ENCODE measurements at regions not wholly inside any gene's neighbourhood (a gene's known extent, or its start where the extent isn't known, plus 50 kb on each side); places are given as distances from the start of the nearest gene placed in this dataset.

GRCh38 chr13:57784633-57785032, 153.1 kb downstream of the PCDH17 start:
- in situ Hi-C loops (cut with HindIII; ENCODE audit: low pct_unique_long_range_greater_than_20kb, low sequenced_read_pairs) = no loop called here
- DNase-seq (ENCODE audit: low read depth) = no peak

DNA sequence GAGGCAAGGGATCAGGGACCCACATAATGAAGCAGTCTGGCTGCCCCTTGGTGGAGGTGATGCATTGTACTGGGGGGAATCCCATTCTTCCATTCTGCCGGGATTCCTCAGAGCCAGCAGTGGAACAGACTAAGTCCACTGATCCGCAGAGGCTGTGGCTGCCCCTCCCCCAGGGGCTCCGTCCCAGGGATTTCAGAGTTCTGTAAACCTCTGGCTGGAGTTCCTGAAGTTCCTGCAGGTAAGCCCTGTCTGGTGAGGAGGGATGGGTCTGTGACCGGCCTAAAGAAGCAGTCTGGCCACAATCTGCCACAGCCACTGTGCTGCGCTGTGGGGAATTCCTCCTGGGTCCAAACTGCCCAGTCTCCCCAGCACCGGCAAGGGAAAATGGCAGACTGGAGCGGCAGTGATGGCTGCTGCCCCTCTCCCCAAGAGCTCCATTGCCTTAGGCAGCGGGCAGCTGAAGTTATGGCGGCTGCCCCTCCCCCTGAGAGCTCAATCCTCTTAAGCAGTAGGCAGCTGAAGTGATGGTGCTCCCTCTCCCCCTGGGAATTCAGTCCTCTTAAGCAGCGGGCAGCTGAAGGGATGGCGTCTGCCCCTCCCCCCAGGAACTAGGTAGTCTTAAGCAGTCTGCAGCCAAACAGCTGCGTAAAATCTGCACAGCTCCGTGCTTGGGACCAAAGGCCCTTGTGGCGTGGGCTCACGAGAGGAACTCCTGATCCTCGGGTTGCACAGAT, 155.7 kb downstream of the PCDH17 start:
- in situ Hi-C loops (cut with HindIII; ENCODE audit: low pct_unique_long_range_greater_than_20kb, low sequenced_read_pairs) = no loop called here
- no peak for DNase-seq (ENCODE audit: low read depth)

GRCh38 chr13:57799624-57800023, 168.1 kb downstream of the PCDH17 start:
- in situ Hi-C loops (cut with HindIII; ENCODE audit: low pct_unique_long_range_greater_than_20kb, low sequenced_read_pairs) = no loop called here
- no peak for DNase-seq (ENCODE audit: low read depth)

DNA sequence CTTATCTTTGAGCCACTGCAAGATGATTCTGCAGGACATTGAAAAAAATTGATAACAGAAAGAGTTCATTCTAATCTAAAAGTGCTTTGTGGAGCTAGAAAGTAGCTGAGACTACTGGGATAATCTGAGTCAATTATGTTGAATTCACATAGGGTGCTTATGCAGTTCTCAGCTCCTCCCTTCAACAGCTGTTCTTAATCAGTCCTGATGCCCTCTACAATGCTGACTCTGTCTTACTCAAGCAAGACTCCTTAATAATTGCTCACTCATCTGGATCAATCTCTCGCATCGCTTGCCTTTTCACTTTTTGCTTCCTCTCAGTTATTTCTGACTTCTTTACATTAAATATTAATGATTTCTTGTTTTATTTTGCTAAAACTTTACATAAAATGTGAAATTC, 182.1 kb downstream of the PCDH17 start:
- in situ Hi-C loops (cut with HindIII; ENCODE audit: low pct_unique_long_range_greater_than_20kb, low sequenced_read_pairs) = no loop called here
- DNase-seq (ENCODE audit: low read depth) = no peak

GRCh38 chr13:57815600-57815999, 184.1 kb downstream of the PCDH17 start:
- no peak for DNase-seq (ENCODE audit: low read depth)
- in situ Hi-C loops (cut with HindIII; ENCODE audit: low pct_unique_long_range_greater_than_20kb, low sequenced_read_pairs) = no loop called here

- in situ Hi-C loops (cut with HindIII; ENCODE audit: low pct_unique_long_range_greater_than_20kb, low sequenced_read_pairs) = no loop called here
- no peak for DNase-seq (ENCODE audit: low read depth)
Observed at GRCh38 chr13:57820924-57821323, 189.4 kb downstream of the PCDH17 start.

DNA sequence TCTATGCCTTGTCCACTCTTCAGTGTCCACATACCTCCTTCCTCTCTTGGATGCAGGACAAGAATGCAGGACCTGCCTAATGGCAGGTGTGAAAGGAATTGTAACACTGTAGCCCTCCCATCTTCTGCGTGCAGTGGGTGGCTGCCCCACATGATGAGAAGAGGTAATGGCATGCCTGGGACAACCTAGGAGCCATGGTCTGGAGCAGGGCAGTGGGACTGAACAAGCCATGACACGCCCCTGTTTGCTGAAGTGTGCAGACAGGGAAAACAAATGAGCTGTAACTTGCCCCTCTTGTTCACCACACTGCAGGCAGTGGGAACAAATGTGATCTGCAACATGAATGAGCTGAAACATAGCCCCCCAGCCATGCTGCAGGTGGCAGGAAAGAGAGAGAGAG, 192.2 kb downstream of the PCDH17 start:
- no peak for DNase-seq (ENCODE audit: low read depth)
- in situ Hi-C loops (cut with HindIII; ENCODE audit: low pct_unique_long_range_greater_than_20kb, low sequenced_read_pairs) = no loop called here

DNA sequence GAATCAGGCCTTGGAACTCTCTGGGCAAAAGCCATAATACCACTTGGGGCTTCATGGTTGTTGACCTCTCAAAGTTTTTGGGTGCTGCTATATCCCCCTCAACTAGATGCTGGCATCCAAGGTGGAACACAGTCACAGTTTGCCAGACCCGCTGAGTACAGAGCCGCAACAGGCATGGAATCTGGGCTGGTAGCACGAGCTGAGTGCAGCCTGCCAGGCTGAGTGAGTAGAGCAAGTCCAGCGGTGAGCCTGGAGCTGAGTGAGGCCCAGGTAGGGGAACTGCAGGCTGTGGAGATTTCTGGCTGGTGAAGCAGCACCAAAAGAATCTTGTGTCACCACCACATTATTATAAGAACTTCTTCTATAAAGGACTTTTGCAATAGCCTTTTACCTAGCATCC, 192.6 kb downstream of the PCDH17 start:
- DNase-seq (ENCODE audit: low read depth) = no peak
- in situ Hi-C loops (cut with HindIII; ENCODE audit: low pct_unique_long_range_greater_than_20kb, low sequenced_read_pairs) = no loop called here

- no peak for DNase-seq (ENCODE audit: low read depth)
- in situ Hi-C loops (cut with HindIII; ENCODE audit: low pct_unique_long_range_greater_than_20kb, low sequenced_read_pairs) = no loop called here
Observed at GRCh38 chr13:57825066-57825465, 193.5 kb downstream of the PCDH17 start.

- DNase-seq (ENCODE audit: low read depth) = no peak
- in situ Hi-C loops (cut with HindIII; ENCODE audit: low pct_unique_long_range_greater_than_20kb, low sequenced_read_pairs) = no loop called here
Observed at GRCh38 chr13:57829496-57829895, 198.0 kb downstream of the PCDH17 start.

GRCh38 chr13:57832187-57832586, 200.6 kb downstream of the PCDH17 start:
- in situ Hi-C loops (cut with HindIII; ENCODE audit: low pct_unique_long_range_greater_than_20kb, low sequenced_read_pairs) = no loop called here
- DNase-seq (ENCODE audit: low read depth) = no peak

DNA sequence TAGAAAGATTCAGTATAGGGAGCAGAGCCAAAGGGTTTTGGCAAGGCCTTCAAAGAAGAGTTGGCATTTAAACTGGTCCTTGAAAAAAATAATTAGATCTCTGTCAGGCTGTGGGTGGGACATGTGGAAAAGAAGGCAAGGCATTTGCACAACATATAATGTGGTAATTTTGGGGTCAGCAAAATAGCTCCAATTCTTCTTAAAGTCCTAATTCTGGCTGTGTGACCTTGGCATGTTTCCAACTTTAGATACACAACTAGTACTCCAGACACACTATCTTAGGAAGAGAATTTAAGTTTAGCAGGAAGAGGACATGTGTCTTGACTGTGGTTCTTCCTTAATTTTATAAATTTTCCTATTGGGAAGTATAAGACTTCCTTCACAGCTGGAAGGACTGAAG, 206.3 kb downstream of the PCDH17 start:
- in situ Hi-C loops (cut with HindIII; ENCODE audit: low pct_unique_long_range_greater_than_20kb, low sequenced_read_pairs) = no loop called here
- DNase-seq (ENCODE audit: low read depth) = no peak

GRCh38 chr13:57843521-57843920, 212.0 kb downstream of the PCDH17 start:
- in situ Hi-C loops (cut with HindIII; ENCODE audit: low pct_unique_long_range_greater_than_20kb, low sequenced_read_pairs) = no loop called here
- no peak for DNase-seq (ENCODE audit: low read depth)

DNA sequence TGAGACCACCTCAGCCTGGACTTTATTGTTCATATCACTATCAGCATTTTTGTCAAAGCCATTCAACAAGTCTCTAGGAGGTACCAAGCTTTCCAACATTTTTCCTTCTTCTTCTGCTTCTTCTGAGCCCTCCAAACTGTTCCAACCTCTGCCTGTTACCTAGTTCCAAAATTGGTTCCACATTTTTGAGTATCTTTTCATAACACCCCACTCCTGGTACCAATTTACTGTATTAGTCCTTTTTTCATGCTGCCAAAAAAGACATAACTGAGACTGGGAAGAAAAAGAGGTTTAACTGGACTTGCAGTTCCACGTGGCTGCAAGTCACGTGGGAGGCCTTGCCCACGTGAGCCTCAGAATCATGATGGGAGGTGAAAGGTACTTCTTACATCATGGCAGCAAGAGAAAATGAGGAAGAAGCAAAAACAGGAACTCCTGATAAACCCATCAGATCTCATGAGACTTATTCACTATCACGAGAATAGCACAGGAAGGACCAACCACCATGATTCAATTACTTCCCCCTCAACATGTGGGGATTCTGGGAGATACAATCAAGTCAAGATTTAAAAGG, 215.1 kb downstream of the PCDH17 start:
- in situ Hi-C loops (cut with HindIII; ENCODE audit: low pct_unique_long_range_greater_than_20kb, low sequenced_read_pairs) = no loop called here

DNA sequence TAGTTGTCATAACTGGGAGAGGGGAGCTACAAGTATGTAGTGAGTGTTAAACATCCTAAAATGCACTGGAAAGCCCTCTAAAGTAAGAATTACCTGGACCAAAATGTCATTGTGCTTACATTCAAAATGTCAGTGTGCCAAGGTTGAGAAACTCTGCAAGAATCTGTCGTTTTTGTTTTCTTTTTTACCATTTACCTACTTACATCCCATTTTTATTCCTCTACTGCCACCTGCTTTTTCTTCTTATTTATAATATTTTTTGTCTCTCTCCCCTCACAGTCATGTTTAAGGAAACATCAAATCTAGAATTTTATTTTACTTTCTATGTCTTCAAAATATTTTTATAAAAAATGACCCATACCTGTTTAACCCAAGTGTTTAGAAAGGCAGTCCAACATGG, 226.4 kb downstream of the PCDH17 start:
- DNase-seq (ENCODE audit: low read depth) = no peak
- in situ Hi-C loops (cut with HindIII; ENCODE audit: low pct_unique_long_range_greater_than_20kb, low sequenced_read_pairs) = no loop called here

More for the DNA sequence above, 215.1 kb downstream of the PCDH17 start:
- no peak for DNase-seq (ENCODE audit: low read depth)

GRCh38 chr13:57858376-57858775, 226.8 kb downstream of the PCDH17 start:
- in situ Hi-C loops (cut with HindIII; ENCODE audit: low pct_unique_long_range_greater_than_20kb, low sequenced_read_pairs) = no loop called here
- no peak for DNase-seq (ENCODE audit: low read depth)

- in situ Hi-C loops (cut with HindIII; ENCODE audit: low pct_unique_long_range_greater_than_20kb, low sequenced_read_pairs) = no loop called here
- no peak for DNase-seq (ENCODE audit: low read depth)
Observed at GRCh38 chr13:57862879-57863278, 231.3 kb downstream of the PCDH17 start.

DNA sequence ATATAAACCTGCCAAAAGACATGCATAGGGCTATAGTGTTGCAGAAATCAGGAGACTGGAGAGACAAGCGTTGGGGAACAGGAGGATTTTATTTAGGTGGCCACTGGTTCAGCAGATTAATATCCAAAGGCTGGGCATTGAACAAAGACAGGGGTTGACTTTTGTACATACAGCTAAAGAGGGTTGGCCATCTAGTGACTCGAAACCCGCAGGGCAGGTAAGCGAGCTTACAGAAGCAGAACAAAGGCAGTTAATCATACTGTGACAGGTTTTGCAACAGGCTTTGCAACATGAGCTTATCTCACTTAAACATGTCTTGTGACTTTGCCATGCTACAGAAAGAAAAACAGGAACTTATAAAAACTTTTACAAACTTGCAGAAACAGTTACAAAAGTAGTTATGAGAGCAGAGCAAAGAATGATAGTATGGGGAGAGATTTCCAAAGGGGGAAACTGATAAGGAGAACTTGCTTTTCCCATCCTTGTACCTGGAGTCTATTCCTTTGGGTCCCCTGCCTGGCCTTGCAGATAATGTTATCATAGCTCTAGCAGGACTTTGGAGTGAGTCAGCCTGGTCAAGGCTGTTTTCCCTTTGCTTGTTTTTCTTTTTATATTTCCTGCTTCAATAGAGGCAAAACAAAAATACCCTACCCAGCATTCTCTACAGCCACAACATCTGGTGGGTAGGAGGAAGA, 234.2 kb downstream of the PCDH17 start:
- in situ Hi-C loops (cut with HindIII; ENCODE audit: low pct_unique_long_range_greater_than_20kb, low sequenced_read_pairs) = no loop called here
- peak; percentile 3 for DNase-seq (ENCODE audit: low read depth)

DNA sequence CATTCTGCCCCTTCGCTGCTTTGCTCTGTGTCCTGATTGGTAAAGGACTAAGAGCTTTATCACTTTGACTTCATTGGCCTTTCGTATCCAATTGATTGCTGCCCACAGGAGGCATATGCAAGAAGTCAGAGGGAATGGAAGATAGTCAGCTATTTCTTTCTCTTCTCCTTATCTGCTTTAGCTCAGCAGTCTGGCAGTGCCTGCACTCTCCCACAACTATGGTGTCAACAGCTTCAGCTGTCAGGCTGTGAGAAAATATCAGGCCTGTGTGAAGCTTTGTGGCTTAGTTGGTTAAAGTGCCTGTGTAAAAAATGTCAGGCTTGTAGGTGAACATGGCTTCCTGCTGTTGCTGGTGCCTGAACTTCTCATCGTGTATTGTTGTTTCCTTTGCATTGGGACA, 243.0 kb downstream of the PCDH17 start:
- in situ Hi-C loops (cut with HindIII; ENCODE audit: low pct_unique_long_range_greater_than_20kb, low sequenced_read_pairs) = no loop called here

GRCh38 chr13:57877601-57878000, 246.1 kb downstream of the PCDH17 start:
- in situ Hi-C loops (cut with HindIII; ENCODE audit: low pct_unique_long_range_greater_than_20kb, low sequenced_read_pairs) = no loop called here

More for the DNA sequence above, 243.0 kb downstream of the PCDH17 start:
- DNase-seq (ENCODE audit: low read depth) = no peak

More at GRCh38 chr13:57877601-57878000, 246.1 kb downstream of the PCDH17 start:
- no peak for DNase-seq (ENCODE audit: low read depth)

All from Caki2 (cell line).